Loucy (cell line): ENCODE measurements at regions not wholly inside any gene's neighbourhood (a gene's known extent, or its start where the extent isn't known, plus 50 kb on each side); places are given as distances from the start of the nearest gene placed in this dataset.

Source experiments
- H2AFZ ChIP-seq: fragments of 200-600 bp; sonication (generic); 2 replicates; pipeline ENCODE4 v1.6.0; 2016; ENCODE audit warnings: antibody characterized with exemption, mild to moderate bottlenecking, low read length, moderate library complexity
- H3F3A ChIP-seq: fragments of 200-600 bp; 2 replicates; pipeline ENCODE4 v1.6.0; 2016; ENCODE audit warnings: antibody characterized with exemption, low read depth, mild to moderate bottlenecking
- H3K27me3 ChIP-seq: fragments of 200-600 bp; sonication (generic); 2 replicates; pipeline ENCODE4 v1.6.1; 2014; ENCODE audit warnings: low read length, mild to moderate bottlenecking; ENCODE audit not compliant: insufficient read depth, poor library complexity, severe bottlenecking
- H3K36me3 ChIP-seq: fragments of 200-600 bp; sonication (generic); 2 replicates; pipeline ENCODE4 v1.6.1; 2016; ENCODE audit warnings: low read length; ENCODE audit not compliant: insufficient read depth
- H3K4me1 ChIP-seq: fragments of 200-600 bp; sonication (generic); 2 replicates; pipeline ENCODE4 v1.5.1; 2014; ENCODE audit warnings: low read length, mild to moderate bottlenecking; ENCODE audit not compliant: insufficient read depth, poor library complexity, severe bottlenecking
- H3K4me2 ChIP-seq: fragments of 200-600 bp; sonication (generic); 2 replicates; pipeline ENCODE4 v1.6.0; 2014; ENCODE audit warnings: antibody characterized with exemption, low read length, low read depth, mild to moderate bottlenecking; ENCODE audit not compliant: poor library complexity, severe bottlenecking
- H3K4me3 ChIP-seq: fragments of 200-600 bp; sonication (generic); 2 replicates; pipeline ENCODE4 v1.5.1; 2014; ENCODE audit warnings: low read length, mild to moderate bottlenecking, mixed read lengths; ENCODE audit not compliant: poor library complexity, severe bottlenecking
- H3K79me2 ChIP-seq: fragments of 200-600 bp; sonication (generic); 2 replicates; pipeline ENCODE4 v1.6.1; 2014; ENCODE audit warnings: low read length; ENCODE audit not compliant: insufficient read depth
- H3K9ac ChIP-seq: fragments of 200-600 bp; sonication (generic); 2 replicates; pipeline ENCODE4 v1.6.0; 2014; ENCODE audit warnings: mild to moderate bottlenecking, low read depth, low read length, moderate library complexity; ENCODE audit not compliant: poor library complexity, severe bottlenecking
- H3K9me2 ChIP-seq: fragments of 200-600 bp; sonication (generic); replicated peaks from 2 replicates; pipeline ENCODE4 v1.6.1; 2016; ENCODE audit warnings: low read depth, low read length, mixed read lengths
- H3K9me3 ChIP-seq: fragments of 200-600 bp; sonication (generic); 2 replicates; pipeline ENCODE4 v1.6.1; 2014; ENCODE audit warnings: mild to moderate bottlenecking, antibody characterized with exemption, low read length, low read depth; ENCODE audit not compliant: insufficient read depth
- H4K20me1 ChIP-seq: fragments of 200-600 bp; sonication (generic); 2 replicates; pipeline ENCODE4 v1.6.0; 2014; ENCODE audit warnings: antibody characterized with exemption, low read length, mild to moderate bottlenecking; ENCODE audit not compliant: insufficient read depth, poor library complexity, severe bottlenecking
- CTCF ChIP-seq: fragments of 200-600 bp; sonication (generic); conservative IDR thresholded peaks from 2 replicates; pipeline ENCODE4 v1.5.1; 2014; ENCODE audit warnings: mild to moderate bottlenecking, antibody characterized with exemption, low read length
- EZH2phosphoT487 ChIP-seq: fragments of 200-600 bp; IDR thresholded peaks from 2 replicates; pipeline ENCODE4 v1.6.1; 2018; ENCODE audit warnings: antibody characterized with exemption, mild to moderate bottlenecking, moderate library complexity, borderline replicate concordance

GRCh38 chr1:10863886-10864285, 67.4 kb upstream of the CASZ1 start:
- no peaks in the 10 kb centered on the region for H3K79me2 ChIP-seq
- no peaks in the 10 kb centered on the region for H3K9me2 ChIP-seq
- H3K27me3 ChIP-seq: no peaks in the 10 kb centered on the region
- H3K9ac ChIP-seq: no peak overlapping the region
- TF ChIP-seq CTCF (no peak), EZH2phosphoT487 (no peak)
- H3K36me3 ChIP-seq: no peaks in the 10 kb centered on the region
- H2AFZ ChIP-seq: no peak overlapping the region
- H3F3A ChIP-seq: no peaks in the 10 kb centered on the region
- no peaks in the 10 kb centered on the region for H4K20me1 ChIP-seq
- no peak overlapping the region for H3K4me3 ChIP-seq
- H3K4me2 ChIP-seq: no peak overlapping the region
- peaks cover 7% of the 10 kb centered on the region for H3K4me1 ChIP-seq
- H3K9me3 ChIP-seq: no peaks in the 10 kb centered on the region

- Histone ChIP-seq H3K27me3 (no peaks in the 10 kb centered on the region), H3K79me2 (no peaks in the 10 kb centered on the region), H3K9ac (no peak overlapping the region), H3K4me2 (no peak overlapping the region), H3K9me3 (no peaks in the 10 kb centered on the region), H3K9me2 (no peaks in the 10 kb centered on the region), H4K20me1 (no peaks in the 10 kb centered on the region), H3K4me1 (peaks cover 7% of the 10 kb centered on the region), H3K4me3 (no peak overlapping the region), H2AFZ (no peak overlapping the region), H3K36me3 (no peaks in the 10 kb centered on the region), H3F3A (no peaks in the 10 kb centered on the region)
- TF ChIP-seq CTCF: no peak
- no peak for TF ChIP-seq EZH2phosphoT487
These were observed 68.3 kb upstream of the CASZ1 start for GRCh38 chr1:10864776-10865175.

- Histone ChIP-seq H2AFZ (no peak overlapping the region), H3K4me3 (no peak overlapping the region), H3K9me3 (no peaks in the 10 kb centered on the region), H3K79me2 (no peaks in the 10 kb centered on the region), H3K9ac (no peak overlapping the region), H3K4me2 (no peak overlapping the region), H4K20me1 (no peaks in the 10 kb centered on the region), H3K36me3 (no peaks in the 10 kb centered on the region), H3F3A (no peaks in the 10 kb centered on the region), H3K27me3 (no peaks in the 10 kb centered on the region), H3K9me2 (no peaks in the 10 kb centered on the region), H3K4me1 (peaks cover 7% of the 10 kb centered on the region)
- no peak for TF ChIP-seq EZH2phosphoT487
- TF ChIP-seq CTCF: no peak
These were observed 69.3 kb upstream of the CASZ1 start for GRCh38 chr1:10865518-10866320.
